ENCODE measurements at regions not wholly inside any gene's neighbourhood (a gene's known extent, or its start where the extent isn't known, plus 50 kb on each side); places are given as distances from the start of the nearest gene placed in this dataset.
"Not testable (repeated sequence)": the region's sequence is repeated elsewhere in the genome, so short reads cannot be mapped to it uniquely, and the experiment has no call there.

DNA sequence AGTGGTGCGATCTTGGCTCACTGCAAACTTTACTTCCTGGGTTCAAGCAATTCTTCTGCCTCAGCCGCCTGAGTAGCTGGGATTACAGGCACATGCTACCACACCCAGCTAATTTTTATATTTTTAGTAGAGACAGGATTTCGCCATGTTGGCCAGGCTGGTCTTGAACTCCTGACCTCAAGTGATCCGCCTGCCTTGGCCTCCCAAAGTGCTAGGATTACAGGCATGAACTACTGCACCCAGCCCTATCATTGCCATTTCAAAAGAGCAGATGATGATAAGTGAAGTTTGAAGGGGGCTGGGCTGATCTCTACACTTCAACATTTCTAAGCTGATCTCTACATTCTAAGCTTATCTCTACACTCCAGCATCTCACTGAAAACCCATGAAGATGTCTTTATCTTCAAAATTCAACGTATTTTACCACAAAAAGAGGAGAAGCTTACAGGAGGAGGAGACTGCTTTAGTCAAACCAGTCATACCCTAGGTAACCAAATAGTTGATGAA lies 94.4 kb upstream of the BARHL2 start:
- DNase-seq, H3K9me3 Mint-ChIP-seq, H3K4me1 Mint-ChIP-seq, H3K36me3 Mint-ChIP-seq, H3K27ac Mint-ChIP-seq, CTCF ChIA-PET, H3K4me3 Mint-ChIP-seq, H3K27me3 Mint-ChIP-seq: not testable (repeated sequence)

DNA sequence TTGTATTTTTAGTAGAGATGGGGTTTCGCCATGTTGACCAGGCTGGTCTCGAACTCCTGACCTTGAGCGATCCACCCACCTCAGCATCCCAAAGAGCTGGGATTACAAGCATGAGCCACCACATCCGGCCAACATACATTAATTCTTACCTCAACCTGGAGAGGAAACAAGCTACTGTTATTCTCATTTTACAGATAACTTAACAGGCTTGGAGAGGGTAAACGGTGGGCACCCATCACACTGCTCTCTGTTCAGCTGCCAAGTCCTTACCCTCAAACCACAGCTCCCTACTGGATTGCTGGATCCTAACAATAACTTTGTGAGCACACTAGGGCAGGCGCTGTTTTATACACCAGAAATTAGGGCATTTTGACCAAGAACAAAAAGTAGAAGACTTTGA lies 93.6 kb upstream of the BARHL2 start:
- CTCF ChIA-PET: interaction anchor here (1.0 kb wide), 1 partner anchor 356 kb away, joined by 3 read pairs; no protein-coding TSS in a partner anchor
- H3K4me1 Mint-ChIP-seq: no peaks in the 10 kb centered on the region
- H3K27me3 Mint-ChIP-seq: no peaks in the 10 kb centered on the region
- no peak overlapping the region for H3K4me3 Mint-ChIP-seq
- no peaks in the 10 kb centered on the region for H3K36me3 Mint-ChIP-seq
- H3K9me3 Mint-ChIP-seq: peaks cover 2% of the 10 kb centered on the region
- no peak overlapping the region for H3K27ac Mint-ChIP-seq
- no peak for DNase-seq

GRCh38 chr1:90809996-90810395 lies 92.9 kb upstream of the BARHL2 start:
- H3K27ac Mint-ChIP-seq: no peak overlapping the region
- no peak for DNase-seq
- H3K4me1 Mint-ChIP-seq: no peaks in the 10 kb centered on the region
- no peaks in the 10 kb centered on the region for H3K27me3 Mint-ChIP-seq
- no peak overlapping the region for H3K4me3 Mint-ChIP-seq
- CTCF ChIA-PET: interaction anchor here (1.0 kb wide), 1 partner anchor 356 kb away, joined by 3 read pairs; no protein-coding TSS in a partner anchor
- H3K36me3 Mint-ChIP-seq: no peaks in the 10 kb centered on the region
- H3K9me3 Mint-ChIP-seq: peaks cover 2% of the 10 kb centered on the region

DNA sequence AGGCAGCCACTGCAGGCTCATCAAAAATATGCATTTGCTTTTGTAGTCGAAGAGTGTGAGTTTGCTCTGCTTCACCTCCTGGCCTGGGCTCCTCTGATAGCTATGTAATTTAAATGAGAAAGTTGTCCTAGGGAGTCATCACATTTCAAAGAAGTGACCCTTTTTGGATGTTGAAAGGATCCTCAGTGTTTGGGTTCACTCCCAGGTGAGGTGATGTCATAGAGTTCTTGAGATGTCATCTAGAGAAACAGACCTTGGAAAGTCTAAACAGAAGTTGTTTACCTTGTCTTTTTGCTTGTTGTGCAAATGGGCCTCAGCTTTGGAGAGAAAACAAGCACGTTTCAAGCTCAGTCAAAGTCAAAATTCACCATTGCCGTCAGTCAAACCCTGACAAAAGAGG lies 92.0 kb upstream of the BARHL2 start:
- peaks cover 2% of the 10 kb centered on the region for H3K9me3 Mint-ChIP-seq
- no peaks in the 10 kb centered on the region for H3K4me1 Mint-ChIP-seq
- no peak for DNase-seq
- H3K4me3 Mint-ChIP-seq: no peak overlapping the region
- H3K27ac Mint-ChIP-seq: no peak overlapping the region
- H3K36me3 Mint-ChIP-seq: no peaks in the 10 kb centered on the region
- CTCF ChIA-PET: no interaction called here
- no peaks in the 10 kb centered on the region for H3K27me3 Mint-ChIP-seq

GRCh38 chr1:90807329-90807728 lies 90.2 kb upstream of the BARHL2 start:
- no peaks in the 10 kb centered on the region for H3K4me1 Mint-ChIP-seq
- DNase-seq: no peak
- H3K36me3 Mint-ChIP-seq: no peaks in the 10 kb centered on the region
- H3K27ac Mint-ChIP-seq: no peak overlapping the region
- no peak overlapping the region for H3K4me3 Mint-ChIP-seq
- CTCF ChIA-PET: no interaction called here
- no peaks in the 10 kb centered on the region for H3K27me3 Mint-ChIP-seq
- H3K9me3 Mint-ChIP-seq: peaks cover 2% of the 10 kb centered on the region

GRCh38 chr1:90802622-90803021 lies 85.5 kb upstream of the BARHL2 start:
- Mint-ChIP-seq H3K27ac (no peak overlapping the region), H3K9me3 (no peaks in the 10 kb centered on the region), H3K36me3 (no peaks in the 10 kb centered on the region), H3K4me1 (no peaks in the 10 kb centered on the region), H3K4me3 (no peak overlapping the region), H3K27me3 (peaks cover 10% of the 10 kb centered on the region)
- DNase-seq: no peak
- CTCF ChIA-PET: no interaction called here

- no peaks in the 10 kb centered on the region for H3K9me3 Mint-ChIP-seq
- no peaks in the 10 kb centered on the region for H3K4me1 Mint-ChIP-seq
- H3K27ac Mint-ChIP-seq: no peak overlapping the region
- no peak for DNase-seq
- H3K27me3 Mint-ChIP-seq: peaks cover 10% of the 10 kb centered on the region
- H3K4me3 Mint-ChIP-seq: no peak overlapping the region
- no peaks in the 10 kb centered on the region for H3K36me3 Mint-ChIP-seq
- CTCF ChIA-PET: no interaction called here
These were observed 83.1 kb upstream of the BARHL2 start for GRCh38 chr1:90800012-90800717.

DNA sequence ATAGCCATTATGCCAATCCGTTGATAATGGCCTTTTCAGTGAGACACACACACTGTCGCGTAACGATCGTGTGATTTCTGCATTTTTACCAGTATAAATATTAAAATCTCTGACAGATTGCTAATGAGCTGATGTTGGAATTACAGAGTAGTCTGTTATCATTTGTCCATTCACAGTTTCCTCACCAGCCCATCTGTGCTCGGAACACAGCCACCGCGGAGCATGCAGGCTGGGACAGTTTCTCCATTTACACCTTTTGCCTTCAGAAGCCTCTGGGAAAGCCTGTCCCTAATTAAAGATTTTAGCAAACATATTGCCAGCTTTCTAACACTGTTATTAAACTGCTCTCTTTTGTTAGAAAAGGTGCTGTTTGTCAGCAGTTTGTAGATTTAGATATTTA lies 82.2 kb upstream of the BARHL2 start:
- no peak overlapping the region for H3K27ac Mint-ChIP-seq

GRCh38 chr1:90798883-90799282 lies 81.8 kb upstream of the BARHL2 start:
- CTCF ChIA-PET: no interaction called here
- DNase-seq: no peak
- no peaks in the 10 kb centered on the region for H3K9me3 Mint-ChIP-seq
- no peaks in the 10 kb centered on the region for H3K36me3 Mint-ChIP-seq
- H3K4me1 Mint-ChIP-seq: no peaks in the 10 kb centered on the region
- H3K4me3 Mint-ChIP-seq: no peak overlapping the region
- H3K27me3 Mint-ChIP-seq: peaks cover 10% of the 10 kb centered on the region
- no peak overlapping the region for H3K27ac Mint-ChIP-seq

More for the DNA sequence above, 82.2 kb upstream of the BARHL2 start:
- Mint-ChIP-seq H3K9me3 (no peaks in the 10 kb centered on the region), H3K4me1 (no peaks in the 10 kb centered on the region), H3K4me3 (no peak overlapping the region), H3K27me3 (peaks cover 10% of the 10 kb centered on the region), H3K36me3 (no peaks in the 10 kb centered on the region)
- no peak for DNase-seq
- CTCF ChIA-PET: interaction anchor here (0.6 kb wide), 1 partner anchor 113 kb away, joined by 3 read pairs; no protein-coding TSS in a partner anchor

GRCh38 chr1:90798344-90798743 lies 81.2 kb upstream of the BARHL2 start:
- Mint-ChIP-seq H3K27me3 (peaks cover 10% of the 10 kb centered on the region), H3K9me3 (no peaks in the 10 kb centered on the region), H3K4me1 (no peaks in the 10 kb centered on the region), H3K36me3 (no peaks in the 10 kb centered on the region), H3K27ac (no peak overlapping the region), H3K4me3 (no peak overlapping the region)
- DNase-seq: no peak
- CTCF ChIA-PET: no interaction called here

- Mint-ChIP-seq H3K4me3 (no peak overlapping the region), H3K27ac (no peak overlapping the region), H3K36me3 (no peaks in the 10 kb centered on the region), H3K27me3 (peaks cover 9% of the 10 kb centered on the region), H3K9me3 (peaks cover under 1% of the 10 kb centered on the region), H3K4me1 (no peaks in the 10 kb centered on the region)
- DNase-seq: no peak
- CTCF ChIA-PET: no interaction called here
These were observed 78.3 kb upstream of the BARHL2 start for GRCh38 chr1:90795431-90795830.

DNA sequence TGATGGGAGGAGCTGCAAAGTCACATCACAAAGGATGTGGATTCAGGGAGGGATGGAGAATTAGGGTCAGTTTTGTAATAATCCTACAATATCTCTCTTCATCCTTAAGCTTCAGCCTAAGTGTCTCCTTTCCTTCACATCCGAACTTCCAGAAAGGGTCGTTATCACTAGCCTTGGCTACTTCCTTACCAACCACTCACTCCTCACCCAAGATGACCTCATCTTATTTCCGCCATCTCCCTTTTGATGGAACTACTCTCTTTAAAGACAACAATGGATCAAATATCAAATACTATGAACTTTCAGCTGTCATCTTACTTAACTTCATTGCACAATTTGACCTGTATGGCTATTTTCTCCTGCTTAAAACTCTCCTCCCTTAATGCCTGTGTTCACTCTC lies 69.6 kb upstream of the BARHL2 start:
- no peak for DNase-seq
- H3K4me3 Mint-ChIP-seq: no peak overlapping the region
- peaks cover 3% of the 10 kb centered on the region for H3K9me3 Mint-ChIP-seq
- no peaks in the 10 kb centered on the region for H3K36me3 Mint-ChIP-seq
- peaks cover 4% of the 10 kb centered on the region for H3K27me3 Mint-ChIP-seq
- no peak overlapping the region for H3K27ac Mint-ChIP-seq
- no peaks in the 10 kb centered on the region for H3K4me1 Mint-ChIP-seq
- CTCF ChIA-PET: no interaction called here

DNA sequence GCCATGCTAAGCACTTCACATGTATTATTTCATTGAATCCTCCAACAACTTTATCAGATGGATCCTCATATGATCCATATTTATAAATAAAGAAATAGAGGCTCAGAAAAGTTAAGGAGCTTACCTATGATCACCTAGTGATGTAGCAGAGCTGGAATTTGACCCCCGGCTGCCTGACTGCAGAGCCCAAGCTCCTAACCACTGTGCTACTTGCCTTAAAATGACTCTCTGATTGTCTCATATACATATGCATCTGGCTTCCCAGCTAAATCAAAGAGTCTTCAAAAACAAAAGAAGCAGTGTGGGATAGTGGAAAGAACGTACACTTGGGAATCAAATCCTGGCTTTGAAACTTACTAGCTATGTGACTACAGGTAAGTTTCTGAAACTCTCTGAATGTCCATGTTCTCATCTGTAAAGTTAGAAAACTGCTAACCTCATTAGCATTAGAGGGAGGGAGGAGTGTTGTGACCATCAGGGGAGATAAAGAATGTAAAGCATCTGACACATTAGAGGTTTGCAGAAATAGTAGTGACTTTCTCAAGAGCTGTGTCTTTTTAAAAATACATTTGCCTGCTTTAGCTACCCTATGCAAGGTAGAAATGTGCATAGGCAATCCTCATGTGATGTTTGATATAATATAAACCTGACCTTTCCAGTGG lies 67.2 kb upstream of the BARHL2 start:
- Mint-ChIP-seq H3K9me3 (no peaks in the 10 kb centered on the region), H3K36me3 (no peaks in the 10 kb centered on the region), H3K4me1 (no peaks in the 10 kb centered on the region), H3K4me3 (no peak overlapping the region), H3K27me3 (peaks cover 8% of the 10 kb centered on the region), H3K27ac (no peak overlapping the region)
- no peak for DNase-seq
- CTCF ChIA-PET: no interaction called here

DNA sequence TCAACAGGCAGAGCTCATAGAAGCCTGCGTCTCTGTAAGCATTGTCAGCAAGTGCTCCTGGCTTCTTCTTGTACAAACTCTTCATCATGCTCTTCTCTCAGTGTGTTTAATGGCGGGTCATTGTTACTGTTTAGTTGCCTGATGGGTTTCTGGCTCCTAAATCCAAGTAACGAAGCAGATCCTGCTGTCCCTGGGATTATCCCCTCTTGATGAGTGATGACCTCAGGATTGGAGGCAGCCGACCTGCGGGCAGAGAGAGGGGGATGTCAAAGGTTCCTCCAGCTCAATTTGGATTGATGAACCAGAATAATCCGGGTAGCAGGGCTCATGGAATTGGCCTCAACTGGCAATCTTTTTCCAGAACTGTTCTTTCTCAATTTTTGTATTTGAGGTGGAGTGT lies 66.1 kb upstream of the BARHL2 start:
- Mint-ChIP-seq H3K9me3 (no peaks in the 10 kb centered on the region), H3K4me3 (no peak overlapping the region), H3K27ac (no peak overlapping the region), H3K36me3 (no peaks in the 10 kb centered on the region), H3K4me1 (no peaks in the 10 kb centered on the region), H3K27me3 (peaks cover 8% of the 10 kb centered on the region)
- no peak for DNase-seq
- CTCF ChIA-PET: no interaction called here

DNA sequence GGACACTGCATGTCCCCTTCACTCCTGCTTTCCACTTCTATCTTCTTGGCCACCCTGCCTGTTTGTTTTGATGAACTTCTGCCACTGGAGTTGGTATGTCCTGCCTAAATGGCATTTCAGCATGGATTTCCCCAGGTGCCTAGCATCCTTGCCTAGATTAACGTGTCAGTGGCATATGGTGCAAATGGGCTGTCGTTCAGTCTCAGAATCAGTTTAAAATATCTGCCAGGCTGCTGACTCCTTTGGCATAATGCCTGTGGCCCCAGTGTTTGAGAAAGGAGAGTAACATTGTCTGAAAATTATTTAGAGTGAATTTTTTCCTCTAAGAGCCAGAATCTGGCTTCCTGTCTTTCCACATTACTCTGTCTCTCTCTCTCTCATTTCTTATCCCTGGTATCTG lies 64.9 kb upstream of the BARHL2 start:
- no peak for DNase-seq
- Mint-ChIP-seq H3K27me3 (peaks cover 8% of the 10 kb centered on the region), H3K27ac (no peak overlapping the region), H3K4me1 (no peaks in the 10 kb centered on the region), H3K36me3 (no peaks in the 10 kb centered on the region), H3K9me3 (no peaks in the 10 kb centered on the region), H3K4me3 (no peak overlapping the region)
- CTCF ChIA-PET: no interaction called here

All from activated naive CD4-positive, alpha-beta T cell treated with anti-CD3 and anti-CD28 coated beads, Interleukin-2, amount 10 ng/mL, durations not matched to agents 7 days and 5 days (primary cell).